ENCODE measurements at regions not wholly inside any gene's neighbourhood (a gene's known extent, or its start where the extent isn't known, plus 50 kb on each side); places are given as distances from the start of the nearest gene placed in this dataset.
"Not testable (repeated sequence)": the region's sequence is repeated elsewhere in the genome, so short reads cannot be mapped to it uniquely, and the experiment has no call there.

- no peak for DNase-seq
Observed at GRCh38 chr16:9141813-9142212, 50.4 kb downstream of the HAPSTR1 start.

GRCh38 chr16:9144106-9144505, 52.7 kb downstream of the HAPSTR1 start:
- no peak for DNase-seq

GRCh38 chr16:9148374-9149015, 57.1 kb downstream of the HAPSTR1 start:
- DNase-seq = peak; percentile 6

GRCh38 chr16:9151074-9151473, 59.6 kb downstream of the HAPSTR1 start:
- DNase-seq = no peak

- DNase-seq = no peak
Observed at GRCh38 chr16:9151597-9151996, 60.2 kb downstream of the HAPSTR1 start.

- no peak for DNase-seq
Observed at GRCh38 chr16:9152649-9153501, 61.4 kb downstream of the HAPSTR1 start.

- no peak for DNase-seq
Observed at GRCh38 chr16:9153502-9153864, 62.0 kb downstream of the HAPSTR1 start.

GRCh38 chr16:9154567-9155410, 63.3 kb downstream of the HAPSTR1 start:
- no peak for DNase-seq

GRCh38 chr16:9155871-9156270, 64.4 kb downstream of the HAPSTR1 start:
- no peak for DNase-seq

- no peak for DNase-seq
Observed at GRCh38 chr16:9159839-9160550, 68.6 kb downstream of the HAPSTR1 start.

GRCh38 chr16:9160551-9160911, 69.1 kb downstream of the HAPSTR1 start:
- no peak for DNase-seq

GRCh38 chr16:9165681-9166080, 74.2 kb downstream of the HAPSTR1 start:
- DNase-seq = no peak

- DNase-seq = not testable (repeated sequence)
Observed at GRCh38 chr16:9166326-9166993, 75.0 kb downstream of the HAPSTR1 start.

- DNase-seq = no peak
Observed at GRCh38 chr16:9169094-9169493, 77.7 kb downstream of the HAPSTR1 start.

GRCh38 chr16:9170470-9170869, 79.0 kb downstream of the HAPSTR1 start:
- no peak for DNase-seq

- DNase-seq = no peak
Observed at GRCh38 chr16:9176547-9177418, 85.3 kb downstream of the HAPSTR1 start.

- DNase-seq = no peak
Observed at GRCh38 chr16:9177861-9178260, 86.4 kb downstream of the HAPSTR1 start.

- no peak for DNase-seq
Observed at GRCh38 chr16:9183682-9184353, 92.4 kb downstream of the HAPSTR1 start.

GRCh38 chr16:9184354-9184690, 92.9 kb downstream of the HAPSTR1 start:
- no peak for DNase-seq

GRCh38 chr16:9185381-9185780, 93.9 kb downstream of the HAPSTR1 start:
- DNase-seq = no peak

- DNase-seq = no peak
Observed at GRCh38 chr16:9186061-9186460, 94.6 kb downstream of the HAPSTR1 start.
